Parathyroid adenoma (tissue), 2 donors: ENCODE measurements at regions not wholly inside any gene's neighbourhood (a gene's known extent, or its start where the extent isn't known, plus 50 kb on each side); places are given as distances from the start of the nearest gene placed in this dataset.

Source experiments
- H2AFZ ChIP-seq: fragments of 300-600 bp; sonication (generic); one replicate; pipeline ENCODE4 v1.7.0; 2017; ENCODE audit warnings: antibody characterized with exemption, mild to moderate bottlenecking
- H3K27ac ChIP-seq: fragments of 300-600 bp; sonication (generic); one replicate; pipeline ENCODE4 v1.7.0; 2017
- H3K27me3 ChIP-seq: fragments of 300-600 bp; sonication (generic); one replicate; pipeline ENCODE4 v1.7.0; 2017; ENCODE audit warnings: low read length; ENCODE audit not compliant: control insufficient read depth, insufficient read depth
- H3K36me3 ChIP-seq: fragments of 300-600 bp; sonication (generic); one replicate; pipeline ENCODE4 v1.7.0; 2017; ENCODE audit warnings: low read length; ENCODE audit not compliant: control insufficient read depth, insufficient read depth
- H3K4me1 ChIP-seq: fragments of 300-600 bp; sonication (generic); one replicate; pipeline ENCODE4 v1.7.0; 2017; ENCODE audit warnings: control low read depth
- H3K4me2 ChIP-seq: fragments of 300-600 bp; sonication (generic); one replicate; pipeline ENCODE4 v1.7.0; 2017; ENCODE audit warnings: low read length
- H3K4me3 ChIP-seq: fragments of 300-600 bp; sonication (generic); one replicate; pipeline ENCODE4 v1.7.0; 2017; ENCODE audit warnings: low read depth, low read length
- H3K79me2 ChIP-seq: fragments of 300-600 bp; sonication (generic); one replicate; pipeline ENCODE4 v1.7.0; 2017; ENCODE audit warnings: control low read depth
- H3K9ac ChIP-seq: fragments of 300-600 bp; sonication (generic); one replicate; pipeline ENCODE4 v1.7.0; 2017; ENCODE audit warnings: mild to moderate bottlenecking
- H3K9me3 ChIP-seq: fragments of 300-600 bp; sonication (generic); one replicate; pipeline ENCODE4 v1.7.0; 2017; ENCODE audit warnings: low read length; ENCODE audit not compliant: control insufficient read depth
- CTCF ChIP-seq: fragments of 300-600 bp; sonication (generic); IDR thresholded peaks from one replicate; pipeline ENCODE4 v1.7.0; 2017; ENCODE audit warnings: antibody characterized with exemption, mild to moderate bottlenecking
- donor health status: primary hyperparathyroidism.

- Histone ChIP-seq H2AFZ (no peak overlapping the region), H3K27ac (no peak overlapping the region), H3K9ac (no peak overlapping the region), H3K79me2 (no peaks in the 10 kb centered on the region), H3K4me1 (no peaks in the 10 kb centered on the region), H3K9me3 (no peaks in the 10 kb centered on the region), H3K27me3 (no peaks in the 10 kb centered on the region), H3K4me3 (no peak overlapping the region), H3K4me2 (no peak overlapping the region), H3K36me3 (no peaks in the 10 kb centered on the region)
- TF ChIP-seq CTCF = no peak
Observed at GRCh38 chr18:41820784-41821183, 134.2 kb upstream of the PIK3C3 start.

- Histone ChIP-seq H3K4me1 (no peaks in the 10 kb centered on the region), H3K36me3 (no peaks in the 10 kb centered on the region), H3K27me3 (no peaks in the 10 kb centered on the region), H3K4me3 (no peak overlapping the region), H3K9me3 (no peaks in the 10 kb centered on the region), H3K79me2 (no peaks in the 10 kb centered on the region), H3K4me2 (no peak overlapping the region), H3K9ac (no peak overlapping the region), H3K27ac (no peak overlapping the region), H2AFZ (no peak overlapping the region)
- TF ChIP-seq CTCF = no peak
Observed at GRCh38 chr18:41818381-41819355, 136.4 kb upstream of the PIK3C3 start.

- no peak overlapping the region for H3K9ac ChIP-seq
- H3K9me3 ChIP-seq = no peaks in the 10 kb centered on the region
- H3K27ac ChIP-seq = no peak overlapping the region
- H3K79me2 ChIP-seq = no peaks in the 10 kb centered on the region
- H3K4me3 ChIP-seq = no peak overlapping the region
- no peaks in the 10 kb centered on the region for H3K36me3 ChIP-seq
- H3K4me2 ChIP-seq = no peak overlapping the region
- no peaks in the 10 kb centered on the region for H3K27me3 ChIP-seq
- no peaks in the 10 kb centered on the region for H3K4me1 ChIP-seq
- TF ChIP-seq CTCF = no peak
- no peak overlapping the region for H2AFZ ChIP-seq
Observed at GRCh38 chr18:41814651-41815050, 140.4 kb upstream of the PIK3C3 start.

GRCh38 chr18:41809652-41810051 is 145.4 kb upstream of the PIK3C3 start:
- no peak overlapping the region for H3K4me2 ChIP-seq
- H3K4me3 ChIP-seq = no peak overlapping the region
- no peaks in the 10 kb centered on the region for H3K79me2 ChIP-seq
- TF ChIP-seq CTCF = no peak
- no peaks in the 10 kb centered on the region for H3K9me3 ChIP-seq
- H3K36me3 ChIP-seq = no peaks in the 10 kb centered on the region
- no peaks in the 10 kb centered on the region for H3K4me1 ChIP-seq
- no peaks in the 10 kb centered on the region for H3K27me3 ChIP-seq
- H3K9ac ChIP-seq = no peak overlapping the region
- no peak overlapping the region for H3K27ac ChIP-seq
- H2AFZ ChIP-seq = no peak overlapping the region

- Histone ChIP-seq H3K9ac (no peak overlapping the region), H3K4me1 (no peaks in the 10 kb centered on the region), H3K79me2 (no peaks in the 10 kb centered on the region), H3K4me2 (no peak overlapping the region), H3K4me3 (no peak overlapping the region), H3K9me3 (no peaks in the 10 kb centered on the region), H3K27ac (no peak overlapping the region), H3K36me3 (no peaks in the 10 kb centered on the region), H2AFZ (no peak overlapping the region), H3K27me3 (no peaks in the 10 kb centered on the region)
- no peak for TF ChIP-seq CTCF
Observed at GRCh38 chr18:41805341-41805740, 149.7 kb upstream of the PIK3C3 start.
